Spleen (tissue), 7 donors: ENCODE measurements at regions not wholly inside any gene's neighbourhood (a gene's known extent, or its start where the extent isn't known, plus 50 kb on each side); places are given as distances from the start of the nearest gene placed in this dataset.

Source experiments
- CTCF ChIP-seq, 11 experiments: fragments of 200-600 bp in 7 of 11; fragments of 450-650 bp in 4 of 11; sonication (generic) in 4 of 11; IDR thresholded peaks in 8 of 11; conservative IDR thresholded peaks in 3 of 11; 1 replicate in 7 of 11; 2 replicates in 4 of 11; pipeline versions ENCODE4 v1.4.0 to v1.8.0; 2016 to 2021; ENCODE audit warnings: antibody characterized with exemption in 11 of 11, inconsistent platforms in 4 of 11, mild to moderate bottlenecking in 1 of 11
- POLR2A ChIP-seq, 3 donors: fragments of 450-650 bp; IDR thresholded peaks; one replicate each; pipeline ENCODE4 v1.5.1; 2017; ENCODE audit warnings: antibody characterized with exemption in 3 of 3, mild to moderate bottlenecking in 1 of 3
- POLR2AphosphoS5 ChIP-seq, 3 donors: sonication (generic); formaldehyde crosslinking; IDR thresholded peaks; one replicate each; pipeline ENCODE4 v1.5.1; 2017; ENCODE audit warnings: antibody characterized with exemption in 3 of 3
- donor health status: DM: no; HTN: no; CAD: no; lungs with moderate emphysema.
- donor health status: DM: no; HTN: no; CAD: no.
- donor health status: DM: no; HTN: no; CAD: no.

- no peak for TF ChIP-seq CTCF (IDR thresholded peaks at IDR 0.05 in 8 of 11, conservative IDR thresholded peaks at IDR 0.05 in 3 of 11)
- no peak for TF ChIP-seq POLR2A (IDR thresholded peaks at IDR 0.05)
- TF ChIP-seq POLR2AphosphoS5 (IDR thresholded peaks at IDR 0.05) = no peak
Measured at GRCh38 chrX:125204681-125205132, 115.0 kb upstream of the TEX13C start.
